H9 (cell line): ENCODE measurements at regions not wholly inside any gene's neighbourhood (a gene's known extent, or its start where the extent isn't known, plus 50 kb on each side); places are given as distances from the start of the nearest gene placed in this dataset.
A peak's percentile ranks its signal among the peaks of the same experiment; 100 is the strongest.

Experiments
- DNase-seq: peaks from one replicate; pipeline ENCODE4 v3.0.0-alpha.2; 2017
- H2AFZ ChIP-seq: one replicate; pipeline ENCODE4 v1.6.1; 2013; ENCODE audit warnings: mild to moderate bottlenecking, low read length, control low read depth, moderate library complexity
- H2AK5ac ChIP-seq: 2 replicates; pipeline ENCODE4 v1.6.1; 2013; ENCODE audit warnings: low read length, control low read depth, mixed read lengths; ENCODE audit not compliant: insufficient read length
- H2BK120ac ChIP-seq: one replicate; pipeline ENCODE4 v1.6.1; 2013; ENCODE audit warnings: low read depth, mild to moderate bottlenecking, low read length, control low read depth, inconsistent platforms; ENCODE audit not compliant: poor library complexity, severe bottlenecking
- H2BK12ac ChIP-seq: 2 replicates; pipeline ENCODE4 v1.6.1; 2013; ENCODE audit warnings: low read length, control low read depth, mixed read lengths, low read depth; ENCODE audit not compliant: insufficient read length
- H2BK15ac ChIP-seq: 2 replicates; pipeline ENCODE4 v1.6.1; 2013; ENCODE audit warnings: low read depth, low read length, control low read depth
- H2BK20ac ChIP-seq: one replicate; pipeline ENCODE4 v1.6.1; 2013; ENCODE audit warnings: low read depth, mild to moderate bottlenecking, low read length, control low read depth, inconsistent platforms; ENCODE audit not compliant: poor library complexity, severe bottlenecking
- H2BK5ac ChIP-seq: 2 replicates; pipeline ENCODE4 v1.6.1; 2013; ENCODE audit warnings: low read length, control low read depth, mixed read lengths; ENCODE audit not compliant: insufficient read length
- H3K14ac ChIP-seq: 2 replicates; pipeline ENCODE4 v1.6.1; 2013; ENCODE audit warnings: low read length, control low read depth; ENCODE audit not compliant: insufficient read depth
- H3K18ac ChIP-seq: 2 replicates; pipeline ENCODE4 v1.6.1; 2013; ENCODE audit warnings: low read depth, mild to moderate bottlenecking, mixed read lengths, low read length, control low read depth; ENCODE audit not compliant: insufficient read length
- H3K23ac ChIP-seq: 2 replicates; pipeline ENCODE4 v1.6.1; 2013; ENCODE audit warnings: low read length, control low read depth, mixed read lengths, low read depth; ENCODE audit not compliant: insufficient read length
- H3K23me2 ChIP-seq: 2 replicates; pipeline ENCODE4 v1.6.1; 2013; ENCODE audit warnings: low read depth, mild to moderate bottlenecking, mixed read lengths, low read length, control low read depth; ENCODE audit not compliant: insufficient read length, poor library complexity, severe bottlenecking
- H3K27ac ChIP-seq: 2 replicates; pipeline ENCODE4 v1.5.1; 2013; ENCODE audit warnings: low read length, control low read depth, mixed read lengths, low read depth; ENCODE audit not compliant: insufficient read length
- H3K27me3 ChIP-seq: 2 replicates; pipeline ENCODE4 v1.6.1; 2013; ENCODE audit warnings: low read length, control low read depth, inconsistent platforms; ENCODE audit not compliant: insufficient read depth
- H3K4ac ChIP-seq: 2 replicates; pipeline ENCODE4 v1.6.1; 2013; ENCODE audit warnings: low read depth, mild to moderate bottlenecking, control low read depth, inconsistent platforms, low read length, moderate library complexity
- H3K4me1 ChIP-seq: 2 replicates; pipeline ENCODE4 v1.6.1; 2013; ENCODE audit warnings: low read length, control low read depth, inconsistent platforms; ENCODE audit not compliant: insufficient read depth
- H3K4me2 ChIP-seq: 2 replicates; pipeline ENCODE4 v1.6.1; 2013; ENCODE audit warnings: low read length, control low read depth, mixed read lengths; ENCODE audit not compliant: insufficient read length, insufficient read depth
- H3K56ac ChIP-seq: 2 replicates; pipeline ENCODE4 v1.6.1; 2013; ENCODE audit warnings: low read depth, mild to moderate bottlenecking, mixed read lengths, low read length, control low read depth; ENCODE audit not compliant: insufficient read length
- H3K79me1 ChIP-seq: 2 replicates; pipeline ENCODE4 v1.6.1; 2013; ENCODE audit warnings: low read depth, mild to moderate bottlenecking, moderate library complexity, low read length, control low read depth, inconsistent platforms; ENCODE audit not compliant: insufficient read depth, poor library complexity, severe bottlenecking
- H3K79me2 ChIP-seq: 2 replicates; pipeline ENCODE4 v1.6.1; 2013; ENCODE audit warnings: low read length, control low read depth, inconsistent platforms; ENCODE audit not compliant: insufficient read depth
- H3K9ac ChIP-seq: 2 replicates; pipeline ENCODE4 v1.6.1; 2013; ENCODE audit warnings: low read length, control low read depth, mixed read lengths; ENCODE audit not compliant: insufficient read length; ENCODE audit errors: extremely low read depth
- H3K9me3 ChIP-seq: one replicate; pipeline ENCODE4 v1.6.1; 2013; ENCODE audit warnings: low read depth, low read length, inconsistent platforms; ENCODE audit not compliant: control insufficient read depth
- H3T11ph ChIP-seq: one replicate; pipeline ENCODE4 v1.6.1; 2013; ENCODE audit warnings: mild to moderate bottlenecking, low read length, control low read depth, inconsistent platforms
- H4K20me1 ChIP-seq: one replicate; pipeline ENCODE4 v1.6.1; 2013; ENCODE audit not compliant: control insufficient read depth, insufficient read length, insufficient read depth
- H4K5ac ChIP-seq: 2 replicates; pipeline ENCODE4 v1.6.1; 2013; ENCODE audit warnings: low read depth, mild to moderate bottlenecking, mixed read lengths, low read length, control low read depth; ENCODE audit not compliant: insufficient read length
- H4K8ac ChIP-seq: replicated peaks from 2 replicates; pipeline ENCODE4 v1.6.1; 2013; ENCODE audit warnings: low read length, control low read depth, mixed read lengths, low read depth; ENCODE audit not compliant: insufficient read length
- H4K91ac ChIP-seq: 2 replicates; pipeline ENCODE4 v1.6.1; 2013; ENCODE audit warnings: low read depth, mild to moderate bottlenecking, moderate library complexity, mixed read lengths, low read length, control low read depth; ENCODE audit not compliant: insufficient read length
- H3K27ac Mint-ChIP-seq, 3 experiments: 2 replicates in 2 of 3; 3 replicates in 1 of 3; pipeline ENCODE4 v1.8.0; 2020 to 2021; ENCODE audit warnings: mixed read lengths in 3 of 3, mild to moderate bottlenecking in 1 of 3, moderate library complexity in 1 of 3
- H3K27me3 Mint-ChIP-seq: 2 replicates; pipeline ENCODE4 v1.8.0; 2021; ENCODE audit warnings: low read depth, mild to moderate bottlenecking, moderate library complexity, mixed read lengths
- H3K36me3 Mint-ChIP-seq, 3 experiments: 2 replicates in 2 of 3; 3 replicates in 1 of 3; pipeline ENCODE4 v1.8.0; 2020 to 2021; ENCODE audit warnings: low read depth in 3 of 3, mixed read lengths in 3 of 3; ENCODE audit not compliant: insufficient read depth in 1 of 3
- H3K4me1 Mint-ChIP-seq, 2 experiments: 2 replicates each; pipeline ENCODE4 v1.8.0; 2020; ENCODE audit warnings: mixed read lengths in 2 of 2
- H3K4me3 Mint-ChIP-seq, 2 experiments: 2 replicates in 1 of 2; 3 replicates in 1 of 2; pipeline ENCODE4 v1.8.0; 2020 to 2021; ENCODE audit warnings: mild to moderate bottlenecking in 2 of 2, mixed read lengths in 2 of 2, moderate library complexity in 1 of 2
- H3K9me3 Mint-ChIP-seq, 2 experiments: 2 replicates in 1 of 2; 3 replicates in 1 of 2; pipeline ENCODE4 v1.8.0; 2020; ENCODE audit warnings: mild to moderate bottlenecking in 2 of 2, mixed read lengths in 2 of 2, moderate library complexity in 1 of 2
- CTCF ChIP-seq: fragments of 200-600 bp; sonication (generic); conservative IDR thresholded peaks from 3 replicates; pipeline ENCODE4 v1.8.0; 2021; ENCODE audit warnings: antibody characterized with exemption, mild to moderate bottlenecking
- WGBS: extraction: QIAGEN DNeasy Blood & Tissue Kit; methylation state at CpG from one replicate; pipeline ENCODE4 v1.1.7; 2013; ENCODE audit warnings: missing lambda C conversion rate, low lambda C conversion rate, mixed read lengths; ENCODE audit not compliant: insufficient read length; ENCODE audit errors: extremely low coverage; 5-methylcytosine and 5-hydroxymethylcytosine counted together

GRCh38 chr9:91036826-91037510 lies 235.3 kb downstream of the SYK start:
- H3K4me1 ChIP-seq = no peaks in the 10 kb centered on the region
- H3K9ac ChIP-seq = no peak overlapping the region
- no peak overlapping the region for H2AFZ ChIP-seq
- H4K91ac ChIP-seq = no peak overlapping the region
- no peak overlapping the region for H3K4me2 ChIP-seq
- H3K27ac ChIP-seq = no peak overlapping the region
- no CpG with 5 or more reads among the region's 32 CpGs for WGBS
- TF ChIP-seq CTCF = peak; percentile 69
- Mint-ChIP-seq H3K9me3 (no peaks in the 10 kb centered on the region), H3K27me3 (peaks cover 1% of the 10 kb centered on the region; the same call in 1 of the 2 replicates), H3K36me3 (no peaks in the 10 kb centered on the region; a peak in 1 of 7 replicates), H3K27ac (peak overlapping the region in 2 of 3 experiments; percentile 22 to 41; a peak in 1 of 7 replicates), H3K4me1 (peaks cover 15 to 16% of the 10 kb centered on the region in 2 experiments), H3K4me3 (peak overlapping the region in 1 of 2 experiments; percentile 37; a peak in 1 of 5 replicates)
- no peak overlapping the region for H2AK5ac ChIP-seq
- no peak overlapping the region for H3K23ac ChIP-seq
- H3K4ac ChIP-seq = no peak overlapping the region
- no peak overlapping the region for H3T11ph ChIP-seq
- no peaks in the 10 kb centered on the region for H3K9me3 ChIP-seq
- H4K8ac ChIP-seq = no peak overlapping the region
- no peak overlapping the region for H2BK20ac ChIP-seq
- H4K20me1 ChIP-seq = no peaks in the 10 kb centered on the region
- no peaks in the 10 kb centered on the region for H3K27me3 ChIP-seq
- no peak overlapping the region for H3K14ac ChIP-seq
- H2BK12ac ChIP-seq = no peak overlapping the region
- no peaks in the 10 kb centered on the region for H3K79me2 ChIP-seq
- H2BK15ac ChIP-seq = no peak overlapping the region
- no peak overlapping the region for H2BK5ac ChIP-seq
- no peak overlapping the region for H3K56ac ChIP-seq
- no peaks in the 10 kb centered on the region for H3K23me2 ChIP-seq
- H3K18ac ChIP-seq = no peak overlapping the region
- peak; percentile 78 for DNase-seq
- no peak overlapping the region for H2BK120ac ChIP-seq
- H4K5ac ChIP-seq = no peak overlapping the region
- no peaks in the 10 kb centered on the region for H3K79me1 ChIP-seq
